CD8-positive, alpha-beta memory T cell (primary cell): ENCODE measurements at regions not wholly inside any gene's neighbourhood (a gene's known extent, or its start where the extent isn't known, plus 50 kb on each side); places are given as distances from the start of the nearest gene placed in this dataset.

Experiments used
- CTCF ChIA-PET: fragments of 350-600 bp; sonication (Branson Sonifier 250); formaldehyde crosslinking; loops from one replicate; lab custom pipeline; 2021; ENCODE audit warnings: antibody characterized with exemption; lab: Charles Lee
- POLR2A ChIA-PET: fragments of 350-600 bp; sonication (Branson Sonifier 250); formaldehyde crosslinking; loops from one replicate; lab custom pipeline; 2021; ENCODE audit warnings: antibody characterized with exemption; lab: Charles Lee
- DNase-seq, 5 donors: peaks; one replicate each; pipeline versions ENCODE4 v3.0.0 to v3.0.0-alpha.2; 2020 to 2022; ENCODE audit warnings: mixed read lengths in 1 of 5
- H3K27ac ChIP-seq: one replicate; pipeline ENCODE4 v1.7.0; 2013; ENCODE audit warnings: low read depth, mild to moderate bottlenecking, low read length, moderate library complexity
- H3K27me3 ChIP-seq: 2 replicates; pipeline ENCODE4 v1.7.0; 2013; ENCODE audit warnings: low read length, mild to moderate bottlenecking; ENCODE audit not compliant: insufficient read depth, poor library complexity, severe bottlenecking
- H3K36me3 ChIP-seq: 2 replicates; pipeline ENCODE4 v1.7.0; 2013; ENCODE audit warnings: mild to moderate bottlenecking, low read length, moderate library complexity; ENCODE audit not compliant: insufficient read depth
- H3K4me1 ChIP-seq: 2 replicates; pipeline ENCODE4 v1.7.0; 2013; ENCODE audit warnings: mild to moderate bottlenecking, low read length, moderate library complexity; ENCODE audit not compliant: insufficient read depth
- H3K4me3 ChIP-seq: 2 replicates; pipeline ENCODE4 v1.7.0; 2013; ENCODE audit warnings: mild to moderate bottlenecking, low read length
- H3K9me3 ChIP-seq: 2 replicates; pipeline ENCODE4 v1.7.0; 2013; ENCODE audit warnings: mild to moderate bottlenecking, low read length
- H3K27ac Mint-ChIP-seq, 8 donors: one replicate each; pipeline ENCODE4 v1.8.0; 2020 to 2021; ENCODE audit warnings: mixed read lengths in 8 of 8, mild to moderate bottlenecking in 6 of 8, inconsistent platforms in 3 of 8, moderate library complexity in 3 of 8
- H3K27me3 Mint-ChIP-seq, 2 donors: one replicate each; pipeline ENCODE4 v1.8.0; 2020 to 2021; ENCODE audit warnings: mixed read lengths in 2 of 2, mild to moderate bottlenecking in 1 of 2, moderate library complexity in 1 of 2
- H3K36me3 Mint-ChIP-seq, 3 donors: one replicate each; pipeline ENCODE4 v1.8.0; 2020 to 2021; ENCODE audit warnings: mixed read lengths in 3 of 3, inconsistent platforms in 1 of 3, mild to moderate bottlenecking in 1 of 3
- H3K4me1 Mint-ChIP-seq, 3 donors: one replicate each; pipeline ENCODE4 v1.8.0; 2020 to 2021; ENCODE audit warnings: mixed read lengths in 3 of 3, inconsistent platforms in 1 of 3, mild to moderate bottlenecking in 1 of 3
- H3K4me3 Mint-ChIP-seq, 7 donors: one replicate each; pipeline ENCODE4 v1.8.0; 2020 to 2021; ENCODE audit warnings: mixed read lengths in 7 of 7, mild to moderate bottlenecking in 6 of 7, moderate library complexity in 4 of 7, inconsistent platforms in 2 of 7
- H3K9me3 Mint-ChIP-seq, 5 donors: one replicate each; pipeline ENCODE4 v1.8.0; 2020 to 2022; ENCODE audit warnings: mixed read lengths in 5 of 5, mild to moderate bottlenecking in 3 of 5, moderate library complexity in 2 of 5, inconsistent platforms in 1 of 5

DNA sequence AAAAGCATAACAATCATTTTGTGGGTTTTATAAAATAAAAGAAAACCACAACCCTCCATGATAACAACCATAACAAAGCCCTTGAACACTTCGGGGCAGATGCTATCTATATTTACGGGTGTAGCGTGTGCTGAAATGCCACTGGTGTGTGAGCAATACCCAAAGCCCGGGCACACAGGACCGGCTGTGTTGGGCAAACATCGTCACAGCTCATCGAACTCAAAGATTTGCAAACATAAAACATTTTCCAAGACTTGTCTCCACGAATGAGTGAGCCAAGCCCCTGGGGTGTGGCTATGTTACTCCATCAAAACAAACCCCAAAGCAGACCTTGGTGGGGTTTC is 290.2 kb downstream of the LPIN1 start:
- CTCF ChIA-PET = no interaction called here
- Mint-ChIP-seq H3K4me1 (peaks cover 18 to 33% (median 30%) of the 10 kb centered on the region in 3 donors), H3K27me3 (peaks cover 29 to 35% of the 10 kb centered on the region in 2 donors)

DNA sequence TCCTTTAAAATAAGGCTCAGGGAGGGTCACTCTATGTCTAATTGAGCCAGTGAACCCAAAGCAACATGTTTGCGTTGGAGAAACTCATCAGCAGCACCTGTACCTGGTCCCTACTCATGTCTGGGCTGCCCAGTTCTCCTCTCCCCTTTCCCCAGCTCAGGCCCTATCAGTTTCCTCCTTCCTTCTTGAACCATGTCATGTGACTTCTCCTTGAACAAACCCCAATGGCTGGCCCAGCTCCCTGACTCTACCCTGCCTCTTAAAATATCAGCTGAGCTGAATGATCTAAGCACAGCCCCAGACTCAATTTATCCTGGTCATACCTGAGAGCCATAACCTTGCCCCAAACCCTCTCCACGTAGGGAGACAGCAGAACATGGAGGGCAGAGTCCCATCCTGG is 290.9 kb downstream of the LPIN1 start:
- Histone ChIP-seq H3K36me3 (no peaks in the 10 kb centered on the region), H3K9me3 (no peaks in the 10 kb centered on the region), H3K4me3 (no peak overlapping the region), H3K4me1 (peaks cover 23% of the 10 kb centered on the region), H3K27me3 (no peaks in the 10 kb centered on the region), H3K27ac (no peak overlapping the region)
- peak overlapping the region in 2 of 8 donors; percentile 2 to 39 for H3K27ac Mint-ChIP-seq
- peaks cover 18 to 38% (median 31%) of the 10 kb centered on the region in 3 donors for H3K4me1 Mint-ChIP-seq
- H3K4me3 Mint-ChIP-seq = peak overlapping the region in 1 of 7 donors; percentile 37
- peaks cover 25 to 31% of the 10 kb centered on the region in 2 donors for H3K27me3 Mint-ChIP-seq
- ChIA-PET POLR2A (no interaction called here), CTCF (no interaction called here)
- H3K9me3 Mint-ChIP-seq = peaks cover 0 to 5% (median 0%) of the 10 kb centered on the region in 5 donors
- peaks cover 0 to 7% (median 1%) of the 10 kb centered on the region in 3 donors for H3K36me3 Mint-ChIP-seq
- no peak for DNase-seq

More for the DNA sequence above, 290.2 kb downstream of the LPIN1 start:
- H3K27me3 ChIP-seq = no peaks in the 10 kb centered on the region
- POLR2A ChIA-PET = interaction anchor here (0.6 kb wide), 1 partner anchor 9 kb away, joined by 3 read pairs; no protein-coding TSS in a partner anchor
- DNase-seq = no peak
- peaks cover 0 to 5% (median 0%) of the 10 kb centered on the region in 5 donors for H3K9me3 Mint-ChIP-seq
- peak overlapping the region in 1 of 8 donors; percentile 70 for H3K27ac Mint-ChIP-seq
- H3K4me1 ChIP-seq = peaks cover 22% of the 10 kb centered on the region
- H3K4me3 ChIP-seq = no peak overlapping the region
- H3K27ac ChIP-seq = no peak overlapping the region
- no peaks in the 10 kb centered on the region for H3K36me3 ChIP-seq
- no peaks in the 10 kb centered on the region for H3K9me3 ChIP-seq
- H3K36me3 Mint-ChIP-seq = peaks cover 0 to 7% (median 1%) of the 10 kb centered on the region in 3 donors
- peak overlapping the region in 5 of 7 donors; percentile 16 to 72 (median 32) for H3K4me3 Mint-ChIP-seq

DNA sequence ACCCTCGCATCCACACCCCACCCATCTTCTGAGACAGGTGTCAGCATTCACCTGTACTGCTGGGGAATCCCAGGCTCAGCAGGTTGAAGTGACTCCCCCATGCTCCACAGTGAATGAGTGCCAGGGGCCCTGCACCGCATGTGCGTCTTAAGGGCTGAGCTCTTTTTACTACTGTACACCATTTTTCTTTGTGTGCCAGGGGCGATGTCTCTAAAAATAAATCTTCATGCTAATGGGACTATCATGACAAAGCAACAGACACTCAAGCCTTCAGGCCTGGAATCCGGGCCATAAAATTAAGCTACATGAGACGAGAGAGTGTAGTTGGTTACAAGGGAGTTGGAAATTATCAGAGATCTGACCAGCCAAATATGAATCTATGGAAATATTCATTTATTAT is 294.8 kb downstream of the LPIN1 start:
- Mint-ChIP-seq H3K9me3 (peaks cover 0 to 5% (median 0%) of the 10 kb centered on the region in 5 donors), H3K27me3 (peaks cover 8 to 22% of the 10 kb centered on the region in 2 donors), H3K4me1 (peaks cover 35 to 61% (median 52%) of the 10 kb centered on the region in 3 donors), H3K36me3 (peaks cover 0 to 7% (median 0%) of the 10 kb centered on the region in 3 donors), H3K4me3 (no peak overlapping the region), H3K27ac (no peak overlapping the region)
- no peaks in the 10 kb centered on the region for H3K9me3 ChIP-seq
- CTCF ChIA-PET = no interaction called here
- no peak overlapping the region for H3K4me3 ChIP-seq
- H3K36me3 ChIP-seq = no peaks in the 10 kb centered on the region
- H3K27ac ChIP-seq = no peak overlapping the region
- H3K27me3 ChIP-seq = no peaks in the 10 kb centered on the region
- H3K4me1 ChIP-seq = peaks cover 54% of the 10 kb centered on the region
- POLR2A ChIA-PET = no interaction called here
- no peak for DNase-seq

DNA sequence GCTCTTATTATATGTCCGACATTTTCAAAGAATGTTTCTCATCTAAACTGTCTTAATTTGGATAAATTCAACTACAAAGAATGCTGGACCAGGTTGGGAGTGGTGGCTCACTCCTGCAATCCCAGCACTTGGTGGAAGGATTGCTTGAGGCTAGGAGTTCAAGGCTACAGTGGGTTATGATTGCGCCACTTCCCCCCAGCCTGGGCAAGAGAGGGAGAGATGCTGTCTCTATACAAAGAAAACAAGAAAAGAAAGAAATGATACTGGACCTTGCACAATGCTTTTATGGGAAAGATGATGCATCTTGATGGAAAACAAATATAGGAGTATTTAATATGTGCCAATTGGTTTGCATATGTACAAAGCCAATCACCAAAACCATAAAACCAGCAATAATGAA is 296.7 kb downstream of the LPIN1 start:
- peaks cover 0 to 7% (median 1%) of the 10 kb centered on the region in 3 donors for H3K36me3 Mint-ChIP-seq
- Histone ChIP-seq H3K4me1 (peaks cover 58% of the 10 kb centered on the region), H3K4me3 (no peak overlapping the region), H3K27me3 (no peaks in the 10 kb centered on the region), H3K27ac (no peak overlapping the region), H3K9me3 (no peaks in the 10 kb centered on the region), H3K36me3 (no peaks in the 10 kb centered on the region)
- peaks cover 27 to 64% (median 55%) of the 10 kb centered on the region in 3 donors for H3K4me1 Mint-ChIP-seq
- H3K27ac Mint-ChIP-seq = no peak overlapping the region
- ChIA-PET CTCF (no interaction called here), POLR2A (no interaction called here)
- H3K4me3 Mint-ChIP-seq = peak overlapping the region in 1 of 7 donors; percentile 14
- peaks cover 0 to 14% of the 10 kb centered on the region in 2 donors for H3K27me3 Mint-ChIP-seq
- no peak for DNase-seq
- H3K9me3 Mint-ChIP-seq = peaks cover 0 to 5% (median 0%) of the 10 kb centered on the region in 5 donors

DNA sequence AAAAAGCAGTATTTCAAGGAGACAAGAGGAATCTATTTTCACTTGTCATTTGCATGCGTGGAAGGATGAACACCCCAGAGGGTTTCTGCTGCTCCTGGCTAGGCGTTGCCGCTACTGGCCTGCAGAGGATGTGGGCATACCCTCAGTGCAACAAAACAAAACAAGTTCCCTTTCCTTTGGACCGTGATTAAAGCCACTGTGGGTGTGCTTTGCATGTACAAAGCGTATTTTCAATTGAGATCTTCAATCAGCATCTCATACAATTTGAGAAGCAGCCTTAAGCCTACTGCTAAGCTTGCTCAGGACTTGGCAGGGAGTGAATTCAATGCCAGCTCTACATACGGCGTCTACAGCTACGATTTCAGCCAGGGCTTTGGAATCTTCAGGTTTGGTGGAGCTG is 298.4 kb downstream of the LPIN1 start:
- peak overlapping the region in 6 of 7 donors; percentile 17 to 51 (median 32) for H3K4me3 Mint-ChIP-seq
- peak in 4 of 5 donors; percentile 3 to 69 (median 56) for DNase-seq
- peaks cover 0 to 7% of the 10 kb centered on the region in 2 donors for H3K27me3 Mint-ChIP-seq
- CTCF ChIA-PET = interaction anchor here (0.9 to 1.9 kb wide), 2 partner anchors 19 to 172 kb away, joined by 3 to 7 read pairs; no protein-coding TSS in a partner anchor
- H3K27ac ChIP-seq = no peak overlapping the region
- peaks cover 0 to 5% (median 0%) of the 10 kb centered on the region in 5 donors for H3K9me3 Mint-ChIP-seq
- H3K4me1 Mint-ChIP-seq = peaks cover 27 to 72% (median 62%) of the 10 kb centered on the region in 3 donors
- no peaks in the 10 kb centered on the region for H3K9me3 ChIP-seq
- H3K27ac Mint-ChIP-seq = peak overlapping the region in 1 of 8 donors; percentile 66
- POLR2A ChIA-PET = interaction anchor here (0.8 kb wide), 1 partner anchor 9 kb away, joined by 3 read pairs; no protein-coding TSS in a partner anchor
- H3K36me3 Mint-ChIP-seq = peaks cover 0 to 7% (median 1%) of the 10 kb centered on the region in 3 donors
- peaks cover 64% of the 10 kb centered on the region for H3K4me1 ChIP-seq
- no peaks in the 10 kb centered on the region for H3K36me3 ChIP-seq
- H3K4me3 ChIP-seq = peak overlapping the region; percentile 11
- H3K27me3 ChIP-seq = no peaks in the 10 kb centered on the region

DNA sequence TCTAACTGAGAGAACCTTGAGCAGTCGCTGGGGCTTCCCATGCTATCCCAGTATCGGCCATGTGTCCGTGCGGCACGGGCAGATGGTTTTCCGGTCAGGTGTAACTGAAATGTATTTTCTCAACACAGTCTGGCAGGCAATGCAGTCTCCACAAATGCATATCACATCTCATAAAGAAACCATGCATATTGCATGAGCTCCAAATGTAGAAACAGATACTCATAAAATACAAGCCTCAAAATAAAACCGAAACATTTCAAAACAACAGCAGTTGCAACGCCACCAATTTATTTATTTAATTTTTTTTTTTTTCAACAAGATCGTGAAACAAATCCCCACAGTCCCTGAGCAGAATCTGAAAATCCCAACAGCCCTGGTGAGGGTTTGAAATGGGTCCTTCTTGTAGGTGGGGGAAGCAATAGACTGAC is 299.4 kb downstream of the LPIN1 start:
- Histone ChIP-seq H3K36me3 (no peaks in the 10 kb centered on the region), H3K4me3 (no peak overlapping the region), H3K4me1 (peaks cover 64% of the 10 kb centered on the region), H3K9me3 (no peaks in the 10 kb centered on the region), H3K27me3 (no peaks in the 10 kb centered on the region), H3K27ac (no peak overlapping the region)
- POLR2A ChIA-PET = no interaction called here
- Mint-ChIP-seq H3K4me1 (peaks cover 27 to 79% (median 62%) of the 10 kb centered on the region in 3 donors), H3K27ac (peak overlapping the region in 2 of 8 donors; percentile 25 to 30), H3K27me3 (peaks cover 1 to 7% of the 10 kb centered on the region in 2 donors), H3K4me3 (peak overlapping the region in 3 of 7 donors; percentile 20 to 38 (median 24)), H3K36me3 (peaks cover 0 to 1% (median under 1%) of the 10 kb centered on the region in 3 donors), H3K9me3 (no peaks in the 10 kb centered on the region)
- CTCF ChIA-PET = interaction anchor here (0.9 to 1.9 kb wide), 2 partner anchors 18 to 173 kb away, joined by 3 to 7 read pairs; no protein-coding TSS in a partner anchor
- no peak for DNase-seq

DNA sequence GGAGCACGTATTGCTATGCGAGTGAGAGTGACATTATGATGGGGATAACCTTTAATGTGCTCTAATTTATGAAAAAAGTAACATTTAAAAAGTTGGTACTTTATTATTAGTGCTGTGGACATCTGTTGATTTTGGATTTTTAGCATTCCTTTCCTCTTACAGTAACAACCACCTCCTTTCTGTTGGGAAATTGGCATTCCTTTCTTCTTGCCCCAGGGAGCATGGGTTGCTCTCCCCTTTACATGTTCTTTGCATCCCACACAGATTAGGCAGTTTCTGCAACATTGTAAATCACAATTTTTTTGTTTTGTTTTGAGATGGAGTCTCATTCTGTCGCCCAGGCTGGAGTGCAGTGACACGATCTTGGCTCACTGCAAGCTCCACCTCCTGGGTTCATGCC is 300.2 kb downstream of the LPIN1 start:
- no peaks in the 10 kb centered on the region for H3K36me3 ChIP-seq
- ChIA-PET CTCF (no interaction called here), POLR2A (no interaction called here)
- peaks cover 0 to 1% (median 0%) of the 10 kb centered on the region in 3 donors for H3K36me3 Mint-ChIP-seq
- peak overlapping the region in 2 of 7 donors; percentile 21 to 43 for H3K4me3 Mint-ChIP-seq
- H3K27ac ChIP-seq = no peak overlapping the region
- peak overlapping the region in 1 of 8 donors; percentile 66 for H3K27ac Mint-ChIP-seq
- H3K4me1 Mint-ChIP-seq = peaks cover 27 to 79% (median 62%) of the 10 kb centered on the region in 3 donors
- DNase-seq = no peak
- H3K4me3 ChIP-seq = no peak overlapping the region
- peaks cover 64% of the 10 kb centered on the region for H3K4me1 ChIP-seq
- no peaks in the 10 kb centered on the region for H3K9me3 ChIP-seq
- H3K9me3 Mint-ChIP-seq = no peaks in the 10 kb centered on the region
- no peaks in the 10 kb centered on the region for H3K27me3 ChIP-seq
- H3K27me3 Mint-ChIP-seq = peaks cover 1 to 7% of the 10 kb centered on the region in 2 donors

DNA sequence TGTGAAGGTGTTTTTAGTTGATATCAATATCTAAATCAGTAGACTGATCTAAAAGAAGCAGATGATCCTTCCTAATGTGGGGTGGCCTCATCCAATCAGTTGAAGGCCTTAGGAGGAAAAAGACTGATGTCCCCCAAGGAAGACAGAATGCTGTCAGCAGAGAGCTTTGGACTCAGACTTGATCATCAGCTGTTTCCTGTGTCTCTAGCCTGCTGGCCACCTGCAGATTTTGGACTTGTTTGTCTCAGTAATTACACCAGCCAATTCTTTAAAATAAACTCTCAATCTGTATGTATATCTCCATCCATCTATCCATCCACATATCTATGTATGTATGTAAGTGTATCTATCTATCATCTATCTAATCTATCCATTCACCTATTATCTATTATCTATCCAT is 301.3 kb downstream of the LPIN1 start:
- Mint-ChIP-seq H3K9me3 (no peaks in the 10 kb centered on the region), H3K27me3 (peaks cover 3 to 7% of the 10 kb centered on the region in 2 donors), H3K36me3 (peaks cover 0 to 1% (median 0%) of the 10 kb centered on the region in 3 donors), H3K4me3 (no peak overlapping the region), H3K27ac (peak overlapping the region in 1 of 8 donors; percentile 5), H3K4me1 (peaks cover 27 to 69% (median 58%) of the 10 kb centered on the region in 3 donors)
- Histone ChIP-seq H3K4me1 (peaks cover 58% of the 10 kb centered on the region), H3K27me3 (no peaks in the 10 kb centered on the region), H3K36me3 (no peaks in the 10 kb centered on the region), H3K9me3 (no peaks in the 10 kb centered on the region), H3K4me3 (no peak overlapping the region), H3K27ac (no peak overlapping the region)
- ChIA-PET POLR2A (no interaction called here), CTCF (interaction anchor here (1.3 kb wide), 1 partner anchor 9 kb away, joined by 6 read pairs; no protein-coding TSS in a partner anchor)
- DNase-seq = no peak
